CD4-positive, alpha-beta memory T cell (primary cell): ENCODE measurements at regions not wholly inside any gene's neighbourhood (a gene's known extent, or its start where the extent isn't known, plus 50 kb on each side); places are given as distances from the start of the nearest gene placed in this dataset.

Experiments
- CTCF ChIA-PET: fragments of 350-600 bp; sonication (Branson Sonifier 250); formaldehyde crosslinking; loops from one replicate; lab custom pipeline; 2021; ENCODE audit warnings: inconsistent platforms; ENCODE audit not compliant: partially characterized antibody; lab: Charles Lee
- POLR2A ChIA-PET: fragments of 350-600 bp; sonication (Branson Sonifier 250); formaldehyde crosslinking; loops from one replicate; lab custom pipeline; 2021; ENCODE audit not compliant: partially characterized antibody; lab: Charles Lee
- DNase-seq, 5 donors: peaks; one replicate each; pipeline versions ENCODE4 v3.0.0 to v3.0.0-alpha.2; 2020 to 2022; ENCODE audit warnings: mixed read lengths in 1 of 5
- H3K27ac ChIP-seq: one replicate; pipeline ENCODE4 v1.7.0; 2013; ENCODE audit warnings: low read depth, low read length
- H3K27me3 ChIP-seq: 2 replicates; pipeline ENCODE4 v1.7.0; 2013; ENCODE audit warnings: mild to moderate bottlenecking, low read length, moderate library complexity; ENCODE audit not compliant: insufficient read depth
- H3K36me3 ChIP-seq: 2 replicates; pipeline ENCODE4 v1.7.0; 2013; ENCODE audit warnings: mild to moderate bottlenecking, low read length, moderate library complexity; ENCODE audit not compliant: insufficient read depth
- H3K4me1 ChIP-seq: 2 replicates; pipeline ENCODE4 v1.7.0; 2013; ENCODE audit warnings: mild to moderate bottlenecking, low read length, moderate library complexity; ENCODE audit not compliant: insufficient read depth
- H3K4me3 ChIP-seq, 2 donors: one replicate each; pipeline ENCODE4 v1.7.0; 2013; ENCODE audit warnings: low read length in 2 of 2, mild to moderate bottlenecking in 1 of 2
- H3K9me3 ChIP-seq, 2 donors: one replicate each; pipeline ENCODE4 v1.7.0; 2013; ENCODE audit warnings: low read length in 2 of 2, control low read depth in 1 of 2; ENCODE audit not compliant: control insufficient read depth in 1 of 2
- H3K27ac Mint-ChIP-seq, 7 donors: one replicate each; pipeline ENCODE4 v1.8.0; 2020 to 2021; ENCODE audit warnings: mixed read lengths in 7 of 7, mild to moderate bottlenecking in 6 of 7, inconsistent platforms in 3 of 7, moderate library complexity in 3 of 7
- H3K27me3 Mint-ChIP-seq, 2 donors: one replicate each; pipeline ENCODE4 v1.8.0; 2020 to 2021; ENCODE audit warnings: mixed read lengths in 2 of 2
- H3K36me3 Mint-ChIP-seq, 2 donors: one replicate each; pipeline ENCODE4 v1.8.0; 2020 to 2021; ENCODE audit warnings: mixed read lengths in 2 of 2, inconsistent platforms in 1 of 2, mild to moderate bottlenecking in 1 of 2
- H3K4me1 Mint-ChIP-seq, 4 donors: one replicate each; pipeline ENCODE4 v1.8.0; 2020 to 2021; ENCODE audit warnings: mixed read lengths in 4 of 4, mild to moderate bottlenecking in 1 of 4
- H3K4me3 Mint-ChIP-seq, 8 donors: one replicate each; pipeline ENCODE4 v1.8.0; 2020 to 2021; ENCODE audit warnings: mixed read lengths in 8 of 8, mild to moderate bottlenecking in 7 of 8, moderate library complexity in 6 of 8, inconsistent platforms in 3 of 8
- H3K9me3 Mint-ChIP-seq, 8 donors: one replicate each; pipeline ENCODE4 v1.8.0; 2020 to 2021; ENCODE audit warnings: mixed read lengths in 8 of 8, mild to moderate bottlenecking in 5 of 8, inconsistent platforms in 3 of 8, moderate library complexity in 1 of 8
- intact Hi-C: fragments of 100-400 bp; cut with micrococcal nuclease; formaldehyde crosslinking; loops from one replicate; pipeline ENCODE4 v1.15.1; 2023

DNA sequence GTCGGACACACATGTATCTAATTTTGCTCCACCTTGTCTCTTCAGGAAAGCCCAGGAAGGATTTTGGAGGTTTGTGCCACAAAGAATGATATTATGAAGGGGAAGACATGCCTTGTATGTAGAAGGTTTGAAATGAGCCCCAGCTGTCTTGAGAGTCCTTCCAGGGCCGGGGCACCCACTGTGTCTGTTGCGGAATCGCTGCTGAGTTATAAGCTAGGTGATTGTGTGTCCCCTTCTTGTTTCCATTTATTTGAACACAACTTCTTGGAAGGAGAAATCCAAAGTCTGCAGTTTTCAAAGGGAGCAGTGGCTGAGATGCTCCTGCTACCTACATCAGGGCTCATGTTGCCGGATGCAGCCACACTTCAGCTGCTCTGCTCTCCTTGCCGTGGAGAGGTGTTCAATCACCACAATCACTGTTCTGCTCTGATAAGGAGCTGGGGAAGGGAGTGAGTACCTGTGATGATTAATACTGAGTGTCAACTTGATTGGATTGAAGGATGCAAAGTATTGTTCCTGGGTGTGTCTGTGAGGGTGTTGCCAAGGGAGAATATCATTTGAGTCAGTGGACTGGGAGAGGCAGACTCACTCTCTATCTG, 828.6 kb downstream of the QKI start:
- Mint-ChIP-seq H3K4me3 (no peak overlapping the region), H3K27ac (no peak overlapping the region), H3K4me1 (no peaks in the 10 kb centered on the region), H3K27me3 (peaks cover 0 to 1% of the 10 kb centered on the region in 2 donors), H3K9me3 (peaks cover 0 to 2% (median 0%) of the 10 kb centered on the region in 8 donors), H3K36me3 (no peaks in the 10 kb centered on the region)
- ChIA-PET CTCF (no interaction called here), POLR2A (no interaction called here)
- no peaks in the 10 kb centered on the region for H3K36me3 ChIP-seq
- no peaks in the 10 kb centered on the region for H3K4me1 ChIP-seq
- intact Hi-C loops, result no loop called here
- no peaks in the 10 kb centered on the region for H3K9me3 ChIP-seq
- no peak for DNase-seq
- no peaks in the 10 kb centered on the region for H3K27me3 ChIP-seq
- no peak overlapping the region for H3K4me3 ChIP-seq
- H3K27ac ChIP-seq, result no peak overlapping the region

GRCh38 chr6:164230804-164231203, 816.3 kb downstream of the QKI start:
- H3K36me3 Mint-ChIP-seq, result no peaks in the 10 kb centered on the region
- Histone ChIP-seq H3K4me3 (no peak overlapping the region), H3K4me1 (no peaks in the 10 kb centered on the region), H3K36me3 (no peaks in the 10 kb centered on the region), H3K9me3 (no peaks in the 10 kb centered on the region), H3K27ac (no peak overlapping the region), H3K27me3 (no peaks in the 10 kb centered on the region)
- CTCF ChIA-PET, result no interaction called here
- POLR2A ChIA-PET, result no interaction called here
- intact Hi-C loops, result no loop called here
- DNase-seq, result no peak
- no peaks in the 10 kb centered on the region for H3K27me3 Mint-ChIP-seq
- peaks cover 0 to 6% (median 1%) of the 10 kb centered on the region in 8 donors for H3K9me3 Mint-ChIP-seq
- H3K4me3 Mint-ChIP-seq, result no peak overlapping the region
- no peak overlapping the region for H3K27ac Mint-ChIP-seq
- H3K4me1 Mint-ChIP-seq, result no peaks in the 10 kb centered on the region

DNA sequence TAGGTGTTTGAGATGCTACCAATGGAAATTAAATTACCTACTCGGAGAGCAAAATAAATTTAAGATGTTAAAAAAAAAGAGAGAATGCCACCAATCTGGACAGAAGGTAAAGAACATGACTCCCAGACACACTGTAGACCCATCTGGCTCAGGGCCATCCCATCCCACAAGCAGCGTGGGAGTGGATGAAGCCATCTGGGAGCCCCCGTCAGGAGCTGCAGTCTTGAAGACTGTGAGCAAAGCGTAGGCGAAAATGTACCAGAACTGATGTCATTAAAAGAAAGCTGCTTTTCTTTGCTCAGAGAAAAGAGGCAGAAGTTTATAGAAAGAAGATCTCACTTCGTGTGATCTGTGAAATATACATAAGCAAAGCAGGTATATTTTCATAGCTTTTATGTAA, 815.7 kb downstream of the QKI start:
- H3K36me3 ChIP-seq, result no peaks in the 10 kb centered on the region
- H3K27me3 ChIP-seq, result no peaks in the 10 kb centered on the region
- Mint-ChIP-seq H3K27ac (no peak overlapping the region), H3K27me3 (no peaks in the 10 kb centered on the region), H3K36me3 (no peaks in the 10 kb centered on the region), H3K4me1 (no peaks in the 10 kb centered on the region), H3K9me3 (peaks cover 0 to 4% (median 1%) of the 10 kb centered on the region in 8 donors), H3K4me3 (no peak overlapping the region)
- ChIA-PET POLR2A (no interaction called here), CTCF (no interaction called here)
- no peaks in the 10 kb centered on the region for H3K4me1 ChIP-seq
- H3K27ac ChIP-seq, result no peak overlapping the region
- intact Hi-C loops, result no loop called here
- DNase-seq, result no peak
- H3K4me3 ChIP-seq, result no peak overlapping the region
- no peaks in the 10 kb centered on the region for H3K9me3 ChIP-seq

DNA sequence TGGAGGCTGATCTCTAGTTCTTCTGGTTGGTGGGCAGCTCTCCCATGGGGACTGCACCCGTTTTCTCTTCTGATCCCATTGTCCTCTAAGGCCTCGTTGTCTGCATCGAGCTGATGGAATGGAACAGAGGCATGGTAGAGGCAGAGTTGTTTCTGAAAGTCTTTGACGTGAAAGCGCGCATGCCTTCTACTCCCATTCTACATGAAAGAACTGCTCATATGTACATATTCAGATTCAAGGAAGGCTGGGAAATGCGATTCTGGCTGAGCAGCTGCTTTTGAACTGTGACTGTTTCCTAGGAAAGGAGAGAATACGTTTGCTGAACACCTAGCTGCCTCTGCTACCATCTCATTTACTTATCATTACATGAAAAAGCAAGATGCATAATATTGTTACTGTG, 815.2 kb downstream of the QKI start:
- no peak overlapping the region for H3K4me3 ChIP-seq
- H3K9me3 ChIP-seq, result no peaks in the 10 kb centered on the region
- no peak overlapping the region for H3K27ac Mint-ChIP-seq
- H3K36me3 ChIP-seq, result no peaks in the 10 kb centered on the region
- ChIA-PET POLR2A (no interaction called here), CTCF (no interaction called here)
- intact Hi-C loops, result no loop called here
- H3K36me3 Mint-ChIP-seq, result no peaks in the 10 kb centered on the region
- H3K4me3 Mint-ChIP-seq, result no peak overlapping the region
- H3K9me3 Mint-ChIP-seq, result peaks cover 0 to 4% (median 1%) of the 10 kb centered on the region in 8 donors
- no peak overlapping the region for H3K27ac ChIP-seq
- H3K4me1 ChIP-seq, result no peaks in the 10 kb centered on the region
- no peak for DNase-seq
- no peaks in the 10 kb centered on the region for H3K4me1 Mint-ChIP-seq
- no peaks in the 10 kb centered on the region for H3K27me3 Mint-ChIP-seq
- H3K27me3 ChIP-seq, result no peaks in the 10 kb centered on the region

GRCh38 chr6:164227952-164228522, 813.5 kb downstream of the QKI start:
- no peak overlapping the region for H3K27ac ChIP-seq
- no peaks in the 10 kb centered on the region for H3K36me3 ChIP-seq
- Mint-ChIP-seq H3K9me3 (peaks cover 0 to 4% (median 0%) of the 10 kb centered on the region in 8 donors), H3K27ac (no peak overlapping the region), H3K27me3 (no peaks in the 10 kb centered on the region), H3K4me3 (no peak overlapping the region), H3K4me1 (no peaks in the 10 kb centered on the region), H3K36me3 (no peaks in the 10 kb centered on the region)
- no peak overlapping the region for H3K4me3 ChIP-seq
- ChIA-PET CTCF (no interaction called here), POLR2A (no interaction called here)
- no peaks in the 10 kb centered on the region for H3K27me3 ChIP-seq
- intact Hi-C loops, result no loop called here
- no peak for DNase-seq
- H3K9me3 ChIP-seq, result no peaks in the 10 kb centered on the region
- H3K4me1 ChIP-seq, result no peaks in the 10 kb centered on the region

DNA sequence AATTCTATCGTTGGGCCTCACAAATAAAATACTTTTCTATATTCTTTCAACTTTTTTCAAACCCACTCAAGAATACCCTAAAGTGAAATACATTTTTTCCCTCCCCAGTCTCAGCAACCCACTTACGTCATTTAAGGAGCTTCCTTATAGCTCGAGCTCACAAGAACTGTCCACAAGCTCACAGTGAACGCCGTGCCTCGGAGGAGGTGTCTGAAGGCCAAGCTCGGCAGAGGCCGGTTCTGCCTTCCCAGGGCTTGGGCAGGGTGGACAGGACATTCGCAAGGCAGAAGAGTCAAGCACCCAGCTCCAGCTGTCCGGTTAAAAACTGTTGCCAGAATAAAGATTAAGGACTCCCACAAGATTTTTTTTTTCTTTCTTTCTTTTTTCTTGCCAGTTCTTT, 802.3 kb downstream of the QKI start:
- no peak overlapping the region for H3K4me3 Mint-ChIP-seq

GRCh38 chr6:164216368-164216767, 801.9 kb downstream of the QKI start:
- no peak overlapping the region for H3K4me3 ChIP-seq
- no peaks in the 10 kb centered on the region for H3K27me3 ChIP-seq
- Mint-ChIP-seq H3K4me3 (no peak overlapping the region), H3K27ac (no peak overlapping the region), H3K4me1 (no peaks in the 10 kb centered on the region), H3K27me3 (peaks cover 0 to 1% of the 10 kb centered on the region in 2 donors), H3K9me3 (peaks cover 0 to 4% (median 1%) of the 10 kb centered on the region in 8 donors), H3K36me3 (no peaks in the 10 kb centered on the region)
- ChIA-PET CTCF (no interaction called here), POLR2A (no interaction called here)
- no peaks in the 10 kb centered on the region for H3K9me3 ChIP-seq
- no peaks in the 10 kb centered on the region for H3K4me1 ChIP-seq
- no peaks in the 10 kb centered on the region for H3K36me3 ChIP-seq
- no peak overlapping the region for H3K27ac ChIP-seq
- intact Hi-C loops, result no loop called here
- no peak for DNase-seq

More for the DNA sequence above, 802.3 kb downstream of the QKI start:
- H3K9me3 ChIP-seq, result no peaks in the 10 kb centered on the region
- Mint-ChIP-seq H3K36me3 (no peaks in the 10 kb centered on the region), H3K27me3 (peaks cover 0 to 1% of the 10 kb centered on the region in 2 donors), H3K9me3 (peaks cover 0 to 4% (median 1%) of the 10 kb centered on the region in 8 donors), H3K4me1 (no peaks in the 10 kb centered on the region), H3K27ac (no peak overlapping the region)
- no peak overlapping the region for H3K27ac ChIP-seq
- H3K4me1 ChIP-seq, result no peaks in the 10 kb centered on the region
- no peak for DNase-seq
- CTCF ChIA-PET, result no interaction called here
- H3K36me3 ChIP-seq, result no peaks in the 10 kb centered on the region
- no peaks in the 10 kb centered on the region for H3K27me3 ChIP-seq
- POLR2A ChIA-PET, result no interaction called here
- H3K4me3 ChIP-seq, result no peak overlapping the region
- intact Hi-C loops, result no loop called here
